Lung (tissue), 11 donors: ENCODE measurements at regions not wholly inside any gene's neighbourhood (a gene's known extent, or its start where the extent isn't known, plus 50 kb on each side); places are given as distances from the start of the nearest gene placed in this dataset.

Experiments used
- ATAC-seq: fragments of 200-7000 bp; cut with Tn5 transposase; one replicate; pipeline ENCODE4 v1.9.1; 2020; ENCODE audit warnings: moderate number of reproducible peaks; ENCODE audit not compliant: insufficient read depth, low FRiP score
- DNase-seq, 3 donors: peaks; one replicate each; pipeline ENCODE4 v3.0.0-alpha.2; 2013 to 2017
- H3K27ac ChIP-seq, 2 donors: one replicate each; pipeline ENCODE4 v1.5.1; 2013; ENCODE audit warnings: mild to moderate bottlenecking in 2 of 2, moderate library complexity in 2 of 2, control low read depth in 1 of 2, inconsistent platforms in 1 of 2, low read depth in 1 of 2, low read length in 1 of 2
- H3K27me3 ChIP-seq, 3 donors: one replicate each; pipeline ENCODE4 v1.5.1; 2013; ENCODE audit warnings: low read length in 2 of 3; ENCODE audit not compliant: control insufficient read depth in 3 of 3, insufficient read depth in 3 of 3
- H3K36me3 ChIP-seq, 4 donors: one replicate each; pipeline ENCODE4 v1.5.1; 2013; ENCODE audit warnings: low read length in 4 of 4, mild to moderate bottlenecking in 1 of 4, moderate library complexity in 1 of 4; ENCODE audit not compliant: control insufficient read depth in 4 of 4, insufficient read depth in 4 of 4
- H3K4me1 ChIP-seq, 5 donors: one replicate each; pipeline ENCODE4 v1.5.1; 2013; ENCODE audit warnings: low read length in 5 of 5, mild to moderate bottlenecking in 2 of 5, moderate library complexity in 1 of 5; ENCODE audit not compliant: control insufficient read depth in 5 of 5, insufficient read depth in 5 of 5
- H3K4me3 ChIP-seq: one replicate; pipeline ENCODE4 v1.5.1; 2013; ENCODE audit warnings: mild to moderate bottlenecking, control low read depth, moderate library complexity
- H3K9ac ChIP-seq, 2 donors: one replicate each; pipeline ENCODE4 v1.5.1; 2013; ENCODE audit warnings: low read length in 2 of 2, control low read depth in 1 of 2; ENCODE audit not compliant: insufficient read depth in 1 of 2
- H3K9me3 ChIP-seq, 4 donors: one replicate each; pipeline ENCODE4 v1.5.1; 2013; ENCODE audit warnings: low read length in 3 of 4, mild to moderate bottlenecking in 1 of 4, moderate library complexity in 1 of 4; ENCODE audit not compliant: control insufficient read depth in 4 of 4, insufficient read depth in 3 of 4
- WGBS, 2 donors: extraction: QIAGEN DNeasy Blood & Tissue Kit; methylation state at CpG; one replicate each; pipeline ENCODE4 v1.1.7; 2013; 5-methylcytosine and 5-hydroxymethylcytosine counted together
- TF ChIP-seq, protein P1 (sequence below): IDR thresholded peaks from 2 replicates; pipeline ENCODE4 v1.5.1; 2012; ENCODE audit warnings: mild to moderate bottlenecking; ENCODE audit errors: control extremely low read depth, extremely low read depth
- donor health status: control.
- donor health status: control.
- donor health status: Bipolar disorder and iron deficiency.
- donor health status: healthy.
- donor health status: DM: yes; HTN: yes; CAD: no.

DNA sequence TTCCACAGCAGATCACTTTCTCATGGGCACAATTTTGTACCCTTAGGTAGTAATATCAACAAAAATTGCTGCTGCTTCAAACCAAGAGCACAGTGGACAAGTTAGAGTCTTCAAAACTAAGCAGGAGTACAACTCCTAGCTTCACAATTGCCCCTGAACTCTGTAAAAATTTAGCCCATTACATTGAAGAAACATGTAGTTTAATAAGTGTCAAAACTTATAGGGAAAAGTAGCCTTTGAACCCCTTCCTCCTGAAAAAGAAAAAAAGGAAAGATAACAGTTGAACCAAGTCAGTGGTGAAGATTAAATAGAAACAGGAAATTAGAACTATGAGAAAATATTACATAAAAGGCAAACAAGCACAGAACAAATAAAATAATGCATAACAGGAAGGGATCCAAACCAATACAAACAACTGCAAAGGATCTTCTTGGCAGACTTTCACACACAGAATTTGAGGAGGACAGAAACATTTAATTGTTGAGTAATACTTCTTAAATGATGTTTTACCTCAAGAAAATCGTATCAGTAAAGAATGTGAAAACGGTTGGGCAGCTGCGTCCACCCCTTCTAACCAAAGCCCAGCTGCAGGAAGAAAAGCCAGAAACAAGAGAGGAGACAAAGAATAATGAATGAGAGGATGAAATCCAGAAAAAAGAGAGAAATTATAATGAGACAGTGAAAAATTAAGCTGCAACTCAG lies 636.0 kb downstream of the NR2F1-AS1 start:
- ATAC-seq: no peak
- 34 to 68% methylated on average over 3 of the region's 3 CpGs for WGBS, 2 donors
- no peak overlapping the region for H3K9ac ChIP-seq

DNA sequence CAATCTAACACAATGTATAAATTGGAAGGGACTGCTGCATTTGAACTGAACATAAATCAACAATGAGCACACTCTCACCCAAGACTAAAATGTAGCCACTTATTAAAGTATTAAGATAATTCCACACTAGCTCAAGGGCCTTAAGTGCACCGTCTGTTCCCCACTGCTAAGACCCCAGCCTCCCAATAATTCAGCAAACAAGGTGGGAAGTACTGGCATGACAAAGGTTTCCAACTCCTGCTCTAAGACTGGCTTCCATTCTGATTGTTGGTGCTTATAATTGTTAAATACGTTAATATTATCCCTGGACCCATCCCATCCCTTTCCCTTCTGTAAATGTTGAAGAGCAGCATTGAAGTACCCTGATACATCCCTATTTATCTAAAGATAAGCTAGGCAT lies 636.7 kb downstream of the NR2F1-AS1 start:
- TF ChIP-seq, protein P1, sequence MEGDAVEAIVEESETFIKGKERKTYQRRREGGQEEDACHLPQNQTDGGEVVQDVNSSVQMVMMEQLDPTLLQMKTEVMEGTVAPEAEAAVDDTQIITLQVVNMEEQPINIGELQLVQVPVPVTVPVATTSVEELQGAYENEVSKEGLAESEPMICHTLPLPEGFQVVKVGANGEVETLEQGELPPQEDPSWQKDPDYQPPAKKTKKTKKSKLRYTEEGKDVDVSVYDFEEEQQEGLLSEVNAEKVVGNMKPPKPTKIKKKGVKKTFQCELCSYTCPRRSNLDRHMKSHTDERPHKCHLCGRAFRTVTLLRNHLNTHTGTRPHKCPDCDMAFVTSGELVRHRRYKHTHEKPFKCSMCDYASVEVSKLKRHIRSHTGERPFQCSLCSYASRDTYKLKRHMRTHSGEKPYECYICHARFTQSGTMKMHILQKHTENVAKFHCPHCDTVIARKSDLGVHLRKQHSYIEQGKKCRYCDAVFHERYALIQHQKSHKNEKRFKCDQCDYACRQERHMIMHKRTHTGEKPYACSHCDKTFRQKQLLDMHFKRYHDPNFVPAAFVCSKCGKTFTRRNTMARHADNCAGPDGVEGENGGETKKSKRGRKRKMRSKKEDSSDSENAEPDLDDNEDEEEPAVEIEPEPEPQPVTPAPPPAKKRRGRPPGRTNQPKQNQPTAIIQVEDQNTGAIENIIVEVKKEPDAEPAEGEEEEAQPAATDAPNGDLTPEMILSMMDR: no peak
- H3K4me3 ChIP-seq: no peak overlapping the region
- H3K36me3 ChIP-seq: no peaks in the 10 kb centered on the region
- DNase-seq: no peak
- no peak overlapping the region for H3K9ac ChIP-seq
- H3K9me3 ChIP-seq: peaks cover 0 to 2% (median 0%) of the 10 kb centered on the region in 4 donors
- ATAC-seq: no peak
- peaks cover 0 to 23% (median 5%) of the 10 kb centered on the region in 5 donors for H3K4me1 ChIP-seq
- 86 to 90% methylated on average over 2 of the region's 2 CpGs for WGBS, 2 donors
- H3K27me3 ChIP-seq: no peaks in the 10 kb centered on the region
- H3K27ac ChIP-seq: no peak overlapping the region

More for the DNA sequence above, 636.0 kb downstream of the NR2F1-AS1 start:
- TF ChIP-seq, protein P1: no peak
- Histone ChIP-seq H3K27me3 (no peaks in the 10 kb centered on the region), H3K27ac (no peak overlapping the region), H3K4me3 (no peak overlapping the region), H3K36me3 (no peaks in the 10 kb centered on the region), H3K4me1 (peaks cover 0 to 18% (median 5%) of the 10 kb centered on the region in 5 donors), H3K9me3 (peaks cover 0 to 2% (median 0%) of the 10 kb centered on the region in 4 donors)
- peak; percentile 24 to 80 (median 74) for DNase-seq

DNA sequence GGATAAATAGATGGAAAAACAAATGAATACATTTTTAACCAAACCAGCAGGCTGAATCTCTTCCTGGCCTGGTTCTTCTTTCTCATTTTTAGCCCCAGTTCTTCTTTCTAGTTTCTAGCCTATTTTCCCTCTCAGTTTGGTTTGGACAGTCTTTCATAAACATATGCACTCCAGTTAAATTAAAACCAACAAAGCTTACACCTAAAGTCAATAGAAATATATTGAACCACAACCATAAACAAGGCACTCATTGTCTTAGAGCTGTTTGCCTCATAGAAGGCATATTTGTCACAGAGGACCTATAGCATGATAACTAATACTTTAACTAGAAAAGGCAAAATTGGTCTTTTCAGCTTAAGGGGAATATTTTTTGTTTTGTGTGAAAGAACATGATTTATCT lies 638.3 kb downstream of the NR2F1-AS1 start:
- no peak overlapping the region for H3K9ac ChIP-seq
- ATAC-seq (no peak), DNase-seq (no peak)
- H3K27me3 ChIP-seq: no peaks in the 10 kb centered on the region
- TF ChIP-seq, protein P1: no peak
- peaks cover 0 to 27% (median 5%) of the 10 kb centered on the region in 5 donors for H3K4me1 ChIP-seq
- no peak overlapping the region for H3K4me3 ChIP-seq
- no peak overlapping the region for H3K27ac ChIP-seq
- no peaks in the 10 kb centered on the region for H3K36me3 ChIP-seq
- H3K9me3 ChIP-seq: peaks cover 0 to 2% (median 0%) of the 10 kb centered on the region in 4 donors
